ENCODE measurements at regions not wholly inside any gene's neighbourhood (a gene's known extent, or its start where the extent isn't known, plus 50 kb on each side); places are given as distances from the start of the nearest gene placed in this dataset.
A peak's percentile ranks its signal among the peaks of the same experiment; 100 is the strongest.

DNA sequence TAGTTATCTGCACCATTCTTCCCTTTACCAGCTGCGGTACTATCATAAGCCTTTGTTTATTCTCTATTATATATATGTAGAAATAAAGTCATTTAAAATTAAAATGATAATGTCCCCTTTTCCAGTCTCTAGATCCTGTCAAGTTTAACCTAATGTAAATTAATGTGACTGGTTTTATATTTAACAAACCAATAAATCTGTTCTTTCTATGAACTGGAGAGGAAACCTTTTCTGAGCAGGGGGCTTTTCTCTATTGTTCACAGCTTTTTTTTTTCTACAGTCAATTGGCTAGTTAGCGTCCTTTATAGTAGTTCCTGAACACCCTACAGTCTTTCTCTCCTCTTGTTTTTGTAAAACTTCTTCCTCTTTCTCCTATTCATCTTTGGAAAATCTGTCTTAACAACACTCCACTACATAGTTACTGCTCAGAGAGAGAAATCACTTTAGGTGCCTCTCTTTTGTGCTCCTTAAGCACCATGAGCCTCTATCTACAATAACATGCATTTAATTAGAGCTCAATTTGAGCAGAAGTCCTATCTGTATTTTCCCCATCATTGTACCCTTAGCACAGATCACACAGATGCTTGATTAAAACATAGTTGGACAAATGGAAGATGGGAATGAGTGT, 332.6 kb upstream of the SYT1 start:
- no peak for TF ChIP-seq CTCF (IDR thresholded peaks at IDR 0.05; ENCODE audit: low read depth, low read length)
- H3K4me3 ChIP-seq (ENCODE audit: low read depth, low read length) = no peak overlapping the region
- H3K36me3 ChIP-seq = no peaks in the 10 kb centered on the region
- DNase-seq = no peak
- H3K27me3 ChIP-seq = no peaks in the 10 kb centered on the region
- no peaks in the 10 kb centered on the region for H3K9me3 ChIP-seq
- no peaks in the 10 kb centered on the region for H3K4me1 ChIP-seq

- H3K4me3 ChIP-seq (ENCODE audit: low read depth, low read length) = no peak overlapping the region
- no peaks in the 10 kb centered on the region for H3K9me3 ChIP-seq
- no peak for TF ChIP-seq CTCF (IDR thresholded peaks at IDR 0.05; ENCODE audit: low read depth, low read length)
- H3K4me1 ChIP-seq = no peaks in the 10 kb centered on the region
- no peaks in the 10 kb centered on the region for H3K27me3 ChIP-seq
- DNase-seq = no peak
- no peaks in the 10 kb centered on the region for H3K36me3 ChIP-seq
Observed at GRCh38 chr12:78534311-78534710, 330.3 kb upstream of the SYT1 start.

DNA sequence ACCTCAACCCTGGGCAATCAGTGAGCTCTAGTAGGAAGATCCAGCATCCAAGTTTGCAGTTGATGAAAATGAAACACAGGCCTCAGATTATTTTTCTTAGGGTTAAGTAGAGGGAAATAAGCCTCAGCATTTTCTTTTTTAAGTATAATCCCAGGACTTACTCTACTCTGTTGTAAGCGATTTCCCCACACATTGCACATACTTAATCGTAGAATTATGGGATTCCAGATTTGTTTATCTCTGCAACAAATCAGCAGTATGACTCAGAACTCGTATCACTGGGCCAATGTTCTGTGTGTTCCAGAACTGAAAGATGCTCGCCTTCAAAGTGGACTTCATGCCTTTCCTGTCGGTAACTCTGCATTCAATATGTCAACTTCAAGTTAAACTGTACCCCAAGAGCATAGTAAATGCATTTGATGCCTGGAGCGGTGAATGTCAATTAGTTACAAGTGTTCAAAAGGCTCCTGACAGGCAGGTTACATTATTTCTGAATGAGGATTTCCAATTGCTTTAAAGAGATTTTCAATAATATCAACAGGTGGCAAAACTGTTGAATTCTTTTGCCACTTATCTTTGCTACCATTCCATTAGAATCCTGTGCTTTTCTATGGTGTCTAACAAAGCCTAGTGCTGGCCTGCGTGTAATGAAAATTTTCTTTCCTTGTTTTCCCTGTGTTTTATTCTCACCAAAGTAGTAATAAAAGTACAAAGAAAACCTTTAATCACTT, 323.8 kb upstream of the SYT1 start:
- no peak for TF ChIP-seq CTCF (IDR thresholded peaks at IDR 0.05; ENCODE audit: low read depth, low read length)
- H3K36me3 ChIP-seq = no peaks in the 10 kb centered on the region
- H3K27me3 ChIP-seq = no peaks in the 10 kb centered on the region
- no peaks in the 10 kb centered on the region for H3K4me1 ChIP-seq
- DNase-seq = no peak
- no peak overlapping the region for H3K4me3 ChIP-seq (ENCODE audit: low read depth, low read length)
- H3K9me3 ChIP-seq = no peaks in the 10 kb centered on the region

DNA sequence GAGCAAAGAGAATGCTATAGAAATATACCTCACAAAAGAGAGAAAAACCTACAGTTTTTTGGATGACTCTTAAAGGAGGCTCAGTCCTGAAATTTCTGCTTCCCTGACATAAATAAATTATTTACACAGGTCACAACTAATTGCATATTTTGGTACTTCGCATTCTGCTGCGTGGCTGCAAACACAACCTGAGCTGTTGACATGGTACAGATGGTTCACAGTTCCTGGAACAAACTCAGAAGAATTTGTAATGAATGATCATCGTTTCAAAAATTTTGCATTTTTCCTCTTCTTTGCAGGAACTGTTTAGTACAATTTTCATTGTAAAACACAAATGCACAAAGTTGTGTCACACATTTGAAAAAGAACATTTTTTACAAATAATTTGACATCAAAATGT, 313.7 kb upstream of the SYT1 start:
- H3K4me1 ChIP-seq = no peaks in the 10 kb centered on the region; the same call in 1 of the 2 replicates
- no peak overlapping the region for H3K4me3 ChIP-seq (ENCODE audit: low read depth, low read length)
- no peak for TF ChIP-seq CTCF (IDR thresholded peaks at IDR 0.05; ENCODE audit: low read depth, low read length)
- no peaks in the 10 kb centered on the region for H3K36me3 ChIP-seq
- no peak for DNase-seq
- H3K27me3 ChIP-seq = no peaks in the 10 kb centered on the region
- H3K9me3 ChIP-seq = no peaks in the 10 kb centered on the region

DNA sequence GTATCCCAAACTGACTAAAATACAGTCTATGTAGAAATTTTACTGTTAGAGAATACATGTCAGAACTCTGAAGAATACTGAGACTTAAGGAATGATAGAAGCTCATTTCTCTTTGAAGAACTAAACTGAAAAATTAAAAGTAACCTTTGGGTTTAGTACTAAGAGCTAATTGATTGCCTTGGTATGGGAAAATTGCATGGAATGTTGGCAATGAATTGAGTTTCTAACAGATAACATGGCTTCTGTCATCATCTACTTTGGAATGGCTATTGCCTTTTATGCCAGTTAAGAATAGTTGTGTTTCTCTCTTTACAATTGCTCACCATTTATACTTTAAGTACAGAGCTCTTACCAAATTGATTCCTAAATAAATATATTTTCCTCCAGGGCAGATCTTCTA, 308.8 kb upstream of the SYT1 start:
- DNase-seq = no peak
- TF ChIP-seq CTCF (IDR thresholded peaks at IDR 0.05; ENCODE audit: low read depth, low read length) = no peak

GRCh38 chr12:78556651-78557050, 307.9 kb upstream of the SYT1 start:
- Histone ChIP-seq H3K36me3 (no peaks in the 10 kb centered on the region), H3K27me3 (no peaks in the 10 kb centered on the region), H3K4me3 (ENCODE audit: low read depth, low read length) (no peak overlapping the region), H3K9me3 (no peaks in the 10 kb centered on the region), H3K4me1 (peaks cover 6% of the 10 kb centered on the region; the same call in 1 of the 2 replicates)
- TF ChIP-seq CTCF (IDR thresholded peaks at IDR 0.05; ENCODE audit: low read depth, low read length) = no peak
- peak; percentile 29 for DNase-seq

More for the DNA sequence above, 308.8 kb upstream of the SYT1 start:
- no peak overlapping the region for H3K4me3 ChIP-seq (ENCODE audit: low read depth, low read length)
- 0 out of 2 replicates have a peak, but pooled peaks cover 6% of the 10 kb centered on the region for H3K4me1 ChIP-seq
- H3K27me3 ChIP-seq = no peaks in the 10 kb centered on the region
- H3K36me3 ChIP-seq = no peaks in the 10 kb centered on the region
- no peaks in the 10 kb centered on the region for H3K9me3 ChIP-seq

Measured in BE2C (cell line).